Neural progenitor cell (in vitro differentiated cells): ENCODE measurements at regions not wholly inside any gene's neighbourhood (a gene's known extent, or its start where the extent isn't known, plus 50 kb on each side); places are given as distances from the start of the nearest gene placed in this dataset.

Experiments
- CTCF ChIP-seq: fragments of 200-600 bp; sonication (generic); IDR thresholded peaks from 2 replicates; pipeline ENCODE4 v1.5.1; 2017; ENCODE audit warnings: antibody characterized with exemption, mild to moderate bottlenecking
- EZH2 ChIP-seq: fragments of 200-600 bp; sonication (generic); IDR thresholded peaks from 2 replicates; pipeline ENCODE4 v1.6.1; 2017; ENCODE audit warnings: antibody characterized with exemption, mild to moderate bottlenecking, moderate library complexity
- EZH2phosphoT487 ChIP-seq: fragments of 200-600 bp; sonication (generic); IDR thresholded peaks from 2 replicates; pipeline ENCODE4 v1.6.1; 2017; ENCODE audit warnings: antibody characterized with exemption

- TF ChIP-seq CTCF (no peak), EZH2 (no peak), EZH2phosphoT487 (no peak)
Observed at GRCh38 chr12:47557386-47557785, 148.4 kb downstream of the RPAP3 start.
